Gastroesophageal sphincter (tissue), 3 donors: ENCODE measurements at regions not wholly inside any gene's neighbourhood (a gene's known extent, or its start where the extent isn't known, plus 50 kb on each side); places are given as distances from the start of the nearest gene placed in this dataset.

Experiments used
- POLR2AphosphoS5 ChIP-seq: sonication (generic); formaldehyde crosslinking; IDR thresholded peaks from one replicate; pipeline ENCODE4 v1.6.1; 2017; ENCODE audit warnings: antibody characterized with exemption
- TF ChIP-seq, protein P1 (sequence below), 4 experiments: fragments of 200-600 bp in 2 of 4; fragments of 450-650 bp in 2 of 4; sonication (generic) in 1 of 4; IDR thresholded peaks; one replicate each; pipeline ENCODE4 v1.5.1; 2017 to 2019; ENCODE audit warnings: antibody characterized with exemption in 4 of 4, mild to moderate bottlenecking in 2 of 4, moderate library complexity in 2 of 4

DNA sequence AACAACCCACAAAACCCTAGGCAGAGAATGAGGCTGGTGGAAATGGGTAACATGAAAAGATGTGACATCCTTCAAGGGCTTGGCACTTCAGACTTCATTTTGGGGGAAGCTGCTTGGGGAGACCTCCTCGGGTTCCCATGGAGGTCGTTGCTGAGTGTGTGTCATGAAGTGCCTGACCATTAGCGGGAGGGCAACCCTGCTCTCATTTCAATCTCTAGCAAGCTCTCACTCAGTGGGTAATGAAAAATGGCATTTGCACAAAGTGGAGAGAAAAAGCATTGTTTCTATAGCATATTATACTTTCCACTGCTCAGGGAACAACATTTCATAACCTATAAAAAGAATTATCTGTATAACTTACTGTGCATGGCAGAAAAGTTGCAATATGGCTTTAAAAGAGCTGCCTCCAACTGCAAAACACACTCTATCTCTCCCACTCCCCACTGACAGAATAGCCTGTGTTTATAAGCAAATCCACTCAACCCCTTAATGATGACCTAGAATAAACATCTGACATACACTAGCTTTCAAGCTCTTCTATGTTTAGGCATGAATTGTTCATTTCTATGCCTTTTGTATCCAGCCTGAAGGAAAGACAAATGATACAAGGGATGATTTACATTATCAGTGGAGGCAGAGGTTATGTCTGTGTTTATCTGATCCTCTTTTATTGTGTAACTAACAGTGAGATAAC is 357.2 kb downstream of the ZSWIM6 start:
- no peak for TF ChIP-seq POLR2AphosphoS5
- TF ChIP-seq, protein P1, sequence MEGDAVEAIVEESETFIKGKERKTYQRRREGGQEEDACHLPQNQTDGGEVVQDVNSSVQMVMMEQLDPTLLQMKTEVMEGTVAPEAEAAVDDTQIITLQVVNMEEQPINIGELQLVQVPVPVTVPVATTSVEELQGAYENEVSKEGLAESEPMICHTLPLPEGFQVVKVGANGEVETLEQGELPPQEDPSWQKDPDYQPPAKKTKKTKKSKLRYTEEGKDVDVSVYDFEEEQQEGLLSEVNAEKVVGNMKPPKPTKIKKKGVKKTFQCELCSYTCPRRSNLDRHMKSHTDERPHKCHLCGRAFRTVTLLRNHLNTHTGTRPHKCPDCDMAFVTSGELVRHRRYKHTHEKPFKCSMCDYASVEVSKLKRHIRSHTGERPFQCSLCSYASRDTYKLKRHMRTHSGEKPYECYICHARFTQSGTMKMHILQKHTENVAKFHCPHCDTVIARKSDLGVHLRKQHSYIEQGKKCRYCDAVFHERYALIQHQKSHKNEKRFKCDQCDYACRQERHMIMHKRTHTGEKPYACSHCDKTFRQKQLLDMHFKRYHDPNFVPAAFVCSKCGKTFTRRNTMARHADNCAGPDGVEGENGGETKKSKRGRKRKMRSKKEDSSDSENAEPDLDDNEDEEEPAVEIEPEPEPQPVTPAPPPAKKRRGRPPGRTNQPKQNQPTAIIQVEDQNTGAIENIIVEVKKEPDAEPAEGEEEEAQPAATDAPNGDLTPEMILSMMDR (IDR thresholded peaks at IDR 0.05): no peak
